Neuronal stem cell (in vitro differentiated cells): ENCODE measurements at regions not wholly inside any gene's neighbourhood (a gene's known extent, or its start where the extent isn't known, plus 50 kb on each side); places are given as distances from the start of the nearest gene placed in this dataset.

Experiments
- DNase-seq: peaks from one replicate; pipeline ENCODE4 v3.0.0-alpha.2; 2013; ENCODE audit warnings: low spot score
- H2AFZ ChIP-seq: one replicate; pipeline ENCODE4 v1.6.1; 2013; ENCODE audit warnings: mild to moderate bottlenecking, low read length, inconsistent platforms
- H2AK5ac ChIP-seq: 2 replicates; pipeline ENCODE4 v1.6.1; 2013; ENCODE audit warnings: low read depth, mild to moderate bottlenecking, inconsistent platforms, low read length, moderate library complexity, mixed read lengths
- H2BK120ac ChIP-seq: 2 replicates; pipeline ENCODE4 v1.6.1; 2013; ENCODE audit warnings: low read depth, mild to moderate bottlenecking, inconsistent platforms, low read length, moderate library complexity, mixed read lengths
- H2BK12ac ChIP-seq: one replicate; pipeline ENCODE4 v1.6.1; 2013; ENCODE audit warnings: low read length, inconsistent platforms
- H2BK15ac ChIP-seq: 2 replicates; pipeline ENCODE4 v1.6.1; 2013; ENCODE audit warnings: mild to moderate bottlenecking, low read length, inconsistent platforms, mixed read lengths
- H2BK5ac ChIP-seq: one replicate; pipeline ENCODE4 v1.6.1; 2013; ENCODE audit warnings: inconsistent platforms, mild to moderate bottlenecking, low read length, moderate library complexity
- H3K14ac ChIP-seq: one replicate; pipeline ENCODE4 v1.6.1; 2013; ENCODE audit warnings: low read length, inconsistent platforms
- H3K18ac ChIP-seq: 2 replicates; pipeline ENCODE4 v1.6.1; 2013; ENCODE audit warnings: low read length, inconsistent platforms
- H3K23ac ChIP-seq: 2 replicates; pipeline ENCODE4 v1.6.1; 2013; ENCODE audit warnings: low read depth, mild to moderate bottlenecking, mixed read lengths, low read length, inconsistent platforms; ENCODE audit not compliant: poor library complexity
- H3K27ac ChIP-seq: replicated peaks from 3 replicates; pipeline ENCODE4 v1.5.1; 2013; ENCODE audit warnings: low read length, inconsistent platforms
- H3K27me3 ChIP-seq, 3 experiments: 2 replicates each; pipeline ENCODE4 v1.6.1; 2013; ENCODE audit warnings: low read length in 3 of 3, mild to moderate bottlenecking in 2 of 3, inconsistent platforms in 1 of 3, low read depth in 1 of 3, mixed read lengths in 1 of 3, moderate library complexity in 1 of 3; ENCODE audit not compliant: control insufficient read depth in 3 of 3, insufficient read depth in 3 of 3
- H3K36me3 ChIP-seq, 2 donors: replicated peaks in 1 of 2; 2 replicates each; pipeline ENCODE4 v1.6.1; 2013; ENCODE audit warnings: low read length in 2 of 2; ENCODE audit not compliant: control insufficient read depth in 2 of 2, insufficient read depth in 2 of 2
- H3K4ac ChIP-seq: 2 replicates; pipeline ENCODE4 v1.6.1; 2013; ENCODE audit warnings: inconsistent platforms, mild to moderate bottlenecking, low read length, moderate library complexity
- H3K4me1 ChIP-seq, 2 donors: 1 replicate in 1 of 2; 2 replicates in 1 of 2; pipeline ENCODE4 v1.6.1; 2013; ENCODE audit warnings: low read length in 2 of 2, low read depth in 1 of 2; ENCODE audit not compliant: control insufficient read depth in 2 of 2, insufficient read depth in 1 of 2
- H3K4me2 ChIP-seq: one replicate; pipeline ENCODE4 v1.6.1; 2013; ENCODE audit warnings: mild to moderate bottlenecking, low read length, inconsistent platforms; ENCODE audit not compliant: insufficient read depth, poor library complexity, severe bottlenecking
- H3K4me3 ChIP-seq, 2 donors: 2 replicates each; pipeline ENCODE4 v1.5.1; 2013; ENCODE audit warnings: low read length in 2 of 2, mild to moderate bottlenecking in 2 of 2, inconsistent platforms in 1 of 2, moderate library complexity in 1 of 2
- H3K79me1 ChIP-seq: one replicate; pipeline ENCODE4 v1.6.1; 2013; ENCODE audit warnings: low read depth, mild to moderate bottlenecking, inconsistent platforms, low read length, moderate library complexity
- H3K9ac ChIP-seq: one replicate; pipeline ENCODE4 v1.6.1; 2013; ENCODE audit warnings: mild to moderate bottlenecking, low read depth, low read length, inconsistent platforms; ENCODE audit not compliant: poor library complexity
- H3K9me3 ChIP-seq, 2 donors: replicated peaks in 1 of 2; 2 replicates each; pipeline versions ENCODE3 to v1.6.1; 2013; ENCODE audit warnings: low read length in 2 of 2, mild to moderate bottlenecking in 2 of 2, inconsistent platforms in 1 of 2, low read depth in 1 of 2, mixed read lengths in 1 of 2, moderate library complexity in 1 of 2; ENCODE audit not compliant: control insufficient read depth in 2 of 2, insufficient read depth in 1 of 2
- H4K8ac ChIP-seq: one replicate; pipeline ENCODE4 v1.6.1; 2013; ENCODE audit warnings: low read depth, mild to moderate bottlenecking, inconsistent platforms, low read length, moderate library complexity
- H4K91ac ChIP-seq: one replicate; pipeline ENCODE4 v1.6.1; 2013; ENCODE audit warnings: low read length, low read depth, mild to moderate bottlenecking, inconsistent platforms; ENCODE audit not compliant: poor library complexity
- WGBS, 2 donors: extraction: QIAGEN DNeasy Blood & Tissue Kit; methylation state at CpG; one replicate each; pipeline ENCODE4 v1.1.7; 2013; ENCODE audit warnings: missing lambda C conversion rate in 2 of 2, mixed read lengths in 1 of 2; ENCODE audit not compliant: insufficient read length in 2 of 2, insufficient replicate concordance in 1 of 2; ENCODE audit errors: extremely low coverage in 2 of 2; 5-methylcytosine and 5-hydroxymethylcytosine counted together

DNA sequence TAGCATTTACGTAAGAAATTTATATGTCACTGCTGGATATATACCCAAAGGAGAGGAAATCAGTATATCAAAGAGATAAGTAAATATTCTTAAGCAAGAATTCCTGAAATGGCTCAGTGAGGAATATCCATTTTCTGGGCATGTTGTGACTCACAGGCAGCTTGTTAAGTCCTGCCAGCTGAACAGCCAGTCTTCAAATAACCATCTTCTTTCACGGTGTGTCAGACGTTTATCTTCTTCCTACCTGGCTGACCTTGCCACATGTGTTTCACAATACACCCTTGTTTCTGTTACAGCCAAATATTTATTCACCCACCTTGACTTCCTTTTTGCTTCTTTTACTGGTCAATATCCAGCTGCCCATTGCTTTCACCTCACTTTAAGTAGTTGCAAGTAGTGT is 648.1 kb downstream of the ANKRD7 start:
- Histone ChIP-seq H3K27ac (no peak overlapping the region), H3K4ac (no peak overlapping the region), H4K8ac (no peak overlapping the region), H3K4me3 (no peak overlapping the region), H3K27me3 (no peaks in the 10 kb centered on the region), H3K36me3 (no peaks in the 10 kb centered on the region), H3K18ac (no peak overlapping the region), H2AFZ (no peak overlapping the region), H2BK5ac (no peak overlapping the region), H2BK15ac (no peak overlapping the region), H3K4me2 (no peak overlapping the region), H3K4me1 (peaks cover 0 to 3% of the 10 kb centered on the region in 2 donors), H2BK120ac (no peak overlapping the region), H2BK12ac (no peak overlapping the region), H3K14ac (no peak overlapping the region), H3K9me3 (no peaks in the 10 kb centered on the region), H4K91ac (no peak overlapping the region), H3K9ac (no peak overlapping the region), H2AK5ac (no peak overlapping the region), H3K23ac (no peak overlapping the region), H3K79me1 (no peaks in the 10 kb centered on the region)
- WGBS, 2 donors = no CpG with 5 or more reads among the region's 3 CpGs
- DNase-seq = no peak

DNA sequence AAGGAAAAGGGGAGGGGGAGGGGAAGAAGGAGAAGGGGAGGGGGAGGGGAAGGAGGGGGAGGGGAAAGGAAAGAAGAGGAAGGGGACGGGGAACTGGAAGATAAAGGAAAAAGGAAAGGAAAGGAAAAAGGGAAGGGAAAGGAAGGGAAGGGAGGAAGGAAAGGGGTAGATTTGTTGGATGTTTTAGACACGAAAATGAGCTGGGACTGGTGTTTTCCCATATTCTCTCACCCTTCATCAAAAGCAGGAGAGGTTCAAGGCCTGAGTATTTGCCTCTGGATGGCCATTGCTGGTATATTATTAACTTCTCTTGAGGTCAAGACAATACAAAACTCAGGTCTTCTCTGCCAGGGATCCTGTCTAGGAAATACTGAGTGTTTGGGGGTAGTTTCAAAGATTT is 652.7 kb downstream of the ANKRD7 start:
- Histone ChIP-seq H3K23ac (no peak overlapping the region), H4K91ac (no peak overlapping the region), H3K18ac (no peak overlapping the region), H3K4ac (no peak overlapping the region), H2BK5ac (no peak overlapping the region), H2AFZ (no peak overlapping the region), H3K27ac (no peak overlapping the region), H4K8ac (no peak overlapping the region), H3K4me3 (no peak overlapping the region), H2BK15ac (no peak overlapping the region), H3K14ac (no peak overlapping the region), H3K36me3 (no peaks in the 10 kb centered on the region), H2BK12ac (no peak overlapping the region), H2AK5ac (no peak overlapping the region), H3K4me1 (peaks cover 0 to 3% of the 10 kb centered on the region in 2 donors), H2BK120ac (no peak overlapping the region), H3K79me1 (no peaks in the 10 kb centered on the region), H3K9me3 (no peaks in the 10 kb centered on the region), H3K9ac (no peak overlapping the region), H3K4me2 (no peak overlapping the region), H3K27me3 (no peaks in the 10 kb centered on the region)
- DNase-seq = no peak
- WGBS, 2 donors = no CpG with 5 or more reads among the region's 2 CpGs

DNA sequence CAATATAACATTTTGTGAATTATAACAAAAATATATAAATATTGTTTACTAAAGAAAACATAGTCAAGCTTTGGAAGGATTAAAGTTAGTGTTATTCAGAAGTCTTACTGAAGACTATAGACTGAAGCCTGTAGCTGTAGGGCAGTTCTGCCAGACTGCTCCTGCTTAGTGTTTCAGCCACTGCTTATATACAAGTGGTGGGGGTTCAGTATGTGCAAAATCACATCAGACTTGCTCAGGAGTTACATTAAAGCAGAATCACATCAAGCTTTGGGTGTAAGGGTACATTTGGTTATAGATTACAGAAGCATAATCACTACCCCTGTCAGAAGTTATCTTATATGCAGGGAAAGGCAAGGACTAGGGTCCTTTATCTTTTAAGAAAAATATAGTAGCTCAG is 653.8 kb downstream of the ANKRD7 start:
- Histone ChIP-seq H3K79me1 (no peaks in the 10 kb centered on the region), H4K91ac (no peak overlapping the region), H3K14ac (no peak overlapping the region), H3K4ac (no peak overlapping the region), H3K23ac (no peak overlapping the region), H3K9me3 (no peaks in the 10 kb centered on the region), H2BK12ac (no peak overlapping the region), H3K9ac (no peak overlapping the region), H2BK5ac (no peak overlapping the region), H3K4me3 (no peak overlapping the region), H3K36me3 (no peaks in the 10 kb centered on the region), H2BK15ac (no peak overlapping the region), H3K4me1 (peaks cover 0 to 3% of the 10 kb centered on the region in 2 donors), H2AFZ (no peak overlapping the region), H2AK5ac (no peak overlapping the region), H3K27me3 (no peaks in the 10 kb centered on the region), H3K18ac (no peak overlapping the region), H4K8ac (peak overlapping the region; percentile 43), H3K4me2 (no peak overlapping the region), H3K27ac (no peak overlapping the region), H2BK120ac (no peak overlapping the region)
- no peak for DNase-seq

DNA sequence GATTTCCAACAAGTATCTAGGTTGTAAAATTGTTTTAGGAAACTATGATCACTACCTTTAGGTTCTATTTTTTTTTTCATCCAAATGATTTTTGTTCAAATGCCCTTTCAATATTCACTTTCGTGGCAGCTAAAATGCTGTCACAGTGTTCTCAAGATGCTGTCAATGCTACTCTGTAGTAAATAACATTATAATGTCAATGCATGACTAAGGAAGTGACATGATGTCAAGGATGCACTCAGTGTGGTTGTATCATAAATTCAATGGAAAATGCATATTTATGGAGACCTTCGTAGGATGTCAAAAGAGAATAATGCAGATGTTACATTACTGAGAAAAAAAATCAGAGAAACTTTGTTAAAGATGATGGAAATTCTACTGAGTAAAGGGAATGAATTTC is 673.8 kb downstream of the ANKRD7 start:
- no peak overlapping the region for H3K4me2 ChIP-seq
- H3K4me1 ChIP-seq = no peaks in the 10 kb centered on the region
- no peaks in the 10 kb centered on the region for H3K79me1 ChIP-seq
- no peak overlapping the region for H3K23ac ChIP-seq
- no peaks in the 10 kb centered on the region for H3K9me3 ChIP-seq
- H3K18ac ChIP-seq = no peak overlapping the region
- no peak overlapping the region for H2BK120ac ChIP-seq
- H2BK12ac ChIP-seq = no peak overlapping the region
- H3K36me3 ChIP-seq = no peaks in the 10 kb centered on the region
- H2BK5ac ChIP-seq = no peak overlapping the region
- no peak overlapping the region for H3K4me3 ChIP-seq
- no peak overlapping the region for H4K91ac ChIP-seq
- H2BK15ac ChIP-seq = no peak overlapping the region
- H3K27ac ChIP-seq = no peak overlapping the region
- H3K4ac ChIP-seq = no peak overlapping the region
- no peak overlapping the region for H3K9ac ChIP-seq
- H2AK5ac ChIP-seq = no peak overlapping the region
- no CpG with 5 or more reads among the region's 2 CpGs for whole genome bisulfite sequencing, 2 donors
- no peak overlapping the region for H4K8ac ChIP-seq
- no peak overlapping the region for H2AFZ ChIP-seq
- no peaks in the 10 kb centered on the region for H3K27me3 ChIP-seq
- no peak overlapping the region for H3K14ac ChIP-seq
- no peak for DNase-seq
